GM12864 (cell line): ENCODE measurements at regions not wholly inside any gene's neighbourhood (a gene's known extent, or its start where the extent isn't known, plus 50 kb on each side); places are given as distances from the start of the nearest gene placed in this dataset.

Experiments
- DNase-seq: peaks from one replicate; pipeline ENCODE4 v3.0.0-alpha.2; 2011; ENCODE audit warnings: low read depth
- H3K4me3 ChIP-seq: 2 replicates; pipeline ENCODE4 v1.5.1; 2011; ENCODE audit warnings: mild to moderate bottlenecking, low read depth, low read length, control low read depth
- TF ChIP-seq, protein P1 (sequence below): IDR thresholded peaks from 2 replicates; pipeline ENCODE4 v1.5.1; 2011; ENCODE audit warnings: low read depth, mild to moderate bottlenecking, moderate library complexity, low read length, control low read depth, inconsistent platforms; ENCODE audit errors: missing control alignments

DNA sequence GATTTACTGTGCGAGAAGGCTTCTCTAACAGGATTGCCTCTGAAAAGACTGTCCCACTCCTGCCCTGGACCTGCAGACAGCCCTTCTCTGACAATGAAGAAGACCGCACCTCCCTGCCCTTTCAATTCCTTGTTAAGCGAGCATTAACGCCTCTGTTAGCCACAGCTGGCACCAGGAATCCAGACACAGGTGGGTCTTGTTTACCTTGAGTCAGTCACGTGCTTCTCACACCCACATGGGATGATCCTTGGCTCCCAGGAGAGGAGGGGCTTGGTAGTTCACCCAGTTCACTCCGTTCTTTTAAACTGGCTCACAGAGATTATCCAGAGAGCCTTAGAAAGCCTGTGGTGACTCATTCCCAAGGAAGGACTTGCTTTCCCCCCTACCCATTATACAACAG, 410.5 kb upstream of the MEIS1 start:
- no peak for DNase-seq
- H3K4me3 ChIP-seq, result no peak overlapping the region
- TF ChIP-seq, protein P1, sequence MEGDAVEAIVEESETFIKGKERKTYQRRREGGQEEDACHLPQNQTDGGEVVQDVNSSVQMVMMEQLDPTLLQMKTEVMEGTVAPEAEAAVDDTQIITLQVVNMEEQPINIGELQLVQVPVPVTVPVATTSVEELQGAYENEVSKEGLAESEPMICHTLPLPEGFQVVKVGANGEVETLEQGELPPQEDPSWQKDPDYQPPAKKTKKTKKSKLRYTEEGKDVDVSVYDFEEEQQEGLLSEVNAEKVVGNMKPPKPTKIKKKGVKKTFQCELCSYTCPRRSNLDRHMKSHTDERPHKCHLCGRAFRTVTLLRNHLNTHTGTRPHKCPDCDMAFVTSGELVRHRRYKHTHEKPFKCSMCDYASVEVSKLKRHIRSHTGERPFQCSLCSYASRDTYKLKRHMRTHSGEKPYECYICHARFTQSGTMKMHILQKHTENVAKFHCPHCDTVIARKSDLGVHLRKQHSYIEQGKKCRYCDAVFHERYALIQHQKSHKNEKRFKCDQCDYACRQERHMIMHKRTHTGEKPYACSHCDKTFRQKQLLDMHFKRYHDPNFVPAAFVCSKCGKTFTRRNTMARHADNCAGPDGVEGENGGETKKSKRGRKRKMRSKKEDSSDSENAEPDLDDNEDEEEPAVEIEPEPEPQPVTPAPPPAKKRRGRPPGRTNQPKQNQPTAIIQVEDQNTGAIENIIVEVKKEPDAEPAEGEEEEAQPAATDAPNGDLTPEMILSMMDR, result no peak

DNA sequence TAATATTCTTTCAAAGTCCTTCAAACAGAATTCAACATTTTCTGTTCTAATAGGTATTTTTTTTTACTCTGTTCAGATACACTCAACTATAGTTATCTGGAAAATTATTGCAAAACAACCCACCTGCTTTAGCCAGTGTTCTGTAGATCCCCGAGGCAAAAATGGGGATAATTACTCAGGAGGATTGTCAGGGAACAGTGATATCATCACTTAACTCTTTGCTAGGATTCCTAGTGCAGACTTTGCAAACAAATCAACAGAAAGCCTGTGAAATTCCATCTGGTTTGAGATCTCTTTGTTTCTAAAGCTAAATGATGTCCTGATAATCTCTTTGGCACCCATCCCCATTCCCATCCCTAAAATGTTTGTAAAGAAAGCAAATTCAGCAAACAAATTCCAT, 413.6 kb upstream of the MEIS1 start:
- DNase-seq, result no peak
- TF ChIP-seq, protein P1, result no peak

DNA sequence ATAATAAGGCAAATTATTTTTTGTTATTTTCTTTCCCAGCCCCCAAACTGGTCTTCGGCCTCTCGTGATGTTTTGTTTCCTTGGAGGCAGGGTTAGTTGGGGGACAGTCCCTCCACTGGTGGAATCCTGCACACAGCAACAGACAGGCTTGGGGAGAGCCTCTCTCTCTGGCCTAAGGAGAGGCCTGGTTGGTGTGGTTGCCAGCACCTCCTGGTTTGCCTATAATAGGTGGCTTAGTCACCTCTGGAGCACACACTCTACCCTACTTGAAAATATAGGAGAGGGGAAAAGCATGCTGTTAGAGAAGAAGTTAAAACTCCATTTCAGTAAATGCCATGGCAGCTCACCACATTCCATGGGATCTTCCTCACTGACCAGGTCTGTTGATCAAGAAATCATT, 417.2 kb upstream of the MEIS1 start:
- DNase-seq, result no peak
- TF ChIP-seq, protein P1, result no peak
- no peak overlapping the region for H3K4me3 ChIP-seq

More for the DNA sequence above, 413.6 kb upstream of the MEIS1 start:
- H3K4me3 ChIP-seq, result no peak overlapping the region

DNA sequence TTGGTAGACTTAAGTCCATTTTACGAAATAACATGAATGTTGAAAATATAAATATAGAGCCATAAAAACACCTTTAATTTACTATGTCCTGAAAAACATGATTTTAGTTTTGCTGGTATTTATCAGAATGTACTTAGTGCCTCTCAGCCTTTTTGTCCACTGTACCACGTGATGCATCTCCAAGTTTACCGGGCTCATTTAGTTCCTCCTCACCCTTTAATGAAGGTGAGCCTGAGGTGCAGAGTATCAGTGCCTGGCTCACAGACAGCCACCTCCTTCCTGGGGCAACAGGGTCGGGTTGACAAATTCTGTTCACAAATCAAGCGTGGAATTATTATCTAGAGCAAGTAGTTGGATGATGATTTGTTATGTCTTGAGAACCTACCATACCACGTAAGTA, 420.5 kb upstream of the MEIS1 start:
- no peak overlapping the region for H3K4me3 ChIP-seq
- TF ChIP-seq, protein P1, result no peak
- DNase-seq, result no peak

DNA sequence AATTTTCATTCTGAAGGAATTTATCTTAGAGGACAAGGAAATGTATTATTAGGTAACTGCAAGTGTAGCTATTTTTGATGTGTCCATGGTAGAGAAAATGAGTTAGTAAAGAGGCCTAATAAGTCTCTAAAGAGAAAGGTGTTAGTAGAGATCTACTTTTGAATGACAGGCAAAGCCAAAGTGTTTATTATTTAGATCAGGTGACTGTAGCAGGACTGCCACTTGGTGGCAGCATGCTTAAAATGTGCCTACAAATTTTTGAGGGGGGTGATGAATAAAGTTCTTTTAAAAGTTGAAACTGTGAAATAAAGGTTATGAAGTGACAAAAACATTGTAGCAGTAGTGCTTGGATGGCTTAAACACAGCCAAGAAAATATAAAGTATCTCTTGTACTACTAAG, 421.5 kb upstream of the MEIS1 start:
- TF ChIP-seq, protein P1, result no peak
- no peak for DNase-seq
- H3K4me3 ChIP-seq, result no peak overlapping the region

DNA sequence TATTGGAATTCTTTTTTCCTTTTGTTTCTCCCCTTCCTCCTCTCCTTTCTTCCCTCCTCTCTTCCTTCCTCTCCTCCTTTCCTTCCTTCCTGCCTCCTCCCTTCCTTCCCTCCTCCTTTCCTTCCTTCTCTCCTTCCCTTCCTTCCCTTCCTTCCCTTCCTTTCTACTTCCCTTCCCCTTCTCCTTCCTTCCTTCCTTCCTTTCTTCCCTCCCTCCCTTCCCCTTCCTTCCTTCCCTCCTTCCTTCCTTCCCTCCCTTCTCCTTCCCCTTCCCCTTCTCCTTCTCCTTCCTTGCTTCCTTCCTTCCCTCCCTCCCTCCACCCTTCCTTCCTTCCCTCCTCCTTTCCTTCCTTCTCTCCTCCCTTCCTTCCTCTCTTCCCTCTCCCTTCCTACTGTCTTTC, 431.0 kb upstream of the MEIS1 start:
- no peak overlapping the region for H3K4me3 ChIP-seq
- TF ChIP-seq, protein P1, result no peak

DNA sequence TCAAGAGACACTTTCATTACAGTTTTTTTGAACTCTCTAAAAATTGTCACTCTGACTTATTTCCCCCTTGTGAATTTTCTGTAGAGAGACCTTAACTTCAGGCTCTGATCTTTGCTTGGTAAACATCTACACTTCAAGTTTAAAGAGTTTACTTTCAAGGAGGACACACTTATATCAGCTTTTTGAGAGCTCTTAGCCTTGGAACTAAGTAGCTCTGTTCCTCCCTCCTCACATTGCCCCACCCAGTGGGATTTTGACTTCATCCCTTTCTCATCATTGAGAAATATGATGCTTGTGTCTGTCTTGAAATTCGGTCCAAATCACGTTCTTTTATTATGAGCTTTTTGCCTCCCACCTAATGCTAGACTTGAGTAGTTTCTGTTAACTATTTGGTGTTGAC, 433.4 kb upstream of the MEIS1 start:
- TF ChIP-seq, protein P1, result no peak

More for the DNA sequence above, 431.0 kb upstream of the MEIS1 start:
- DNase-seq, result no peak

More for the DNA sequence above, 433.4 kb upstream of the MEIS1 start:
- H3K4me3 ChIP-seq, result no peak overlapping the region
- DNase-seq, result no peak
